Fibroblast of gingiva (primary cell): ENCODE measurements at regions not wholly inside any gene's neighbourhood (a gene's known extent, or its start where the extent isn't known, plus 50 kb on each side); places are given as distances from the start of the nearest gene placed in this dataset.

ENCODE experiments used
- DNase-seq: peaks from one replicate; pipeline ENCODE4 v3.0.0-alpha.2; 2011; ENCODE audit warnings: low read depth

GRCh38 chr3:13135811-13136321 lies 62.6 kb upstream of the IQSEC1 start:
- no peak for DNase-seq

DNA sequence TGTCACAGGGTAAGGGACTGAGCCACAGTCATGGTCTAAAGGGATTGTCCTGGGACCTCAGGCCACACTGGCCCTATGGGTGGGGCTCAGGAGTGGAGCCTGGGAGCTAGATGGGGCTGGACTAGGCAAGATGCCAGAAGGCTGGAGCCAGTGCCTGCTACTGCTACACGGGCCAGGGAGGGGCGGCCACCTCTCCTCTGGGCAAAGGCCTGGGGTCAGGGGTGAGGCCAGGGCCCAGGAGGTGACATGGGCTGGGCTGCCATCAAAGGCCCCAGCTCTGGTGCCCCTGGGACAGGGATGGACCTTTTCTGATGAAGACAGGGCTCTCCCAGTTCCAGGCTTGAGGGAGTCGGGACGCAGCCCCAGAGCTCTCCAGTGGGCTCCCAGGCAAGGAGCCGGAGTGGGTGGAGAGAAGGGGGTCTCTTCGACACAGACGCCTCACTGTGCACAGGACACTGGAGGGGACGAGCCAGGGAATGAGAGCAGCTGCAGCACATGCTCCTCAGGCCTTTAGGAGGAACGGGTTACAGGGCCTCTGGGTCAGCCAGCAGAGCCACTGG lies 62.1 kb upstream of the IQSEC1 start:
- DNase-seq, result no peak

- no peak for DNase-seq
Observed at GRCh38 chr3:13134879-13135206, 61.6 kb upstream of the IQSEC1 start.

DNA sequence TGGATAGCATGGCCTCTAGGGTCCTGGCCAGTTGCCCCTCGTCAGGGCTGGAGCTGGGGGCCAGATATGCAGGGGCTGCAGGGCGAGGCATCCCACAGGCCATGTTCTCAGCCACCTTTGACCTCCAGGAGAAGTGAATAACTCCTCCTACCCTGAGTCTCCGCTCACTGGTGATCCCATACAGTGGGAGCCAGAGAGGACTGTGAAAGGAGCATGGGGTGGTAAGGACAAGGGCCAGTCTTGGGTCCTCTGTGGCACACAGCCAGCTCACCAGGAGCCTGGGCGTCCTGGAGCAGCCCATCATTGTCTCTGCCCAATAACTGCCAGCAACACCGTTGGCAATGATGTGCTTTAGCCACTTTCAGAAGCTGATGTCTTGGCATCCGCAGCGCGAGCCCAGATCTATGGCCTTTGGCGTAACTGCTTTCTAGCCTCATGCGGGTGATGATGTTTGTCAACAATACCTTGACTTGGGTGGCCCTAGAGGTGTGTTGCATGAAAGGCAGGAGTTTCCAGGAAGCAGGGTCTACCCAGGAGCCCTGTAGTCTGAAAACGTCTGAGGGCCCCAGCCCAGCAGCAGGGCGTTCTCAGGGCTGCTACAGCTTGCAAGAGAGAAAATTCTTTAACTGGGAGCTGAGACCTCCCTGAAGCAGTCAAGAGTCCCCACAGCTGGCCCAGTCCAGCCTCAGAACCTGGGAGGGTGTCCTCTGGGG lies 61.1 kb upstream of the IQSEC1 start:
- DNase-seq, result no peak

GRCh38 chr3:13133471-13133981 lies 60.3 kb upstream of the IQSEC1 start:
- DNase-seq, result no peak

DNA sequence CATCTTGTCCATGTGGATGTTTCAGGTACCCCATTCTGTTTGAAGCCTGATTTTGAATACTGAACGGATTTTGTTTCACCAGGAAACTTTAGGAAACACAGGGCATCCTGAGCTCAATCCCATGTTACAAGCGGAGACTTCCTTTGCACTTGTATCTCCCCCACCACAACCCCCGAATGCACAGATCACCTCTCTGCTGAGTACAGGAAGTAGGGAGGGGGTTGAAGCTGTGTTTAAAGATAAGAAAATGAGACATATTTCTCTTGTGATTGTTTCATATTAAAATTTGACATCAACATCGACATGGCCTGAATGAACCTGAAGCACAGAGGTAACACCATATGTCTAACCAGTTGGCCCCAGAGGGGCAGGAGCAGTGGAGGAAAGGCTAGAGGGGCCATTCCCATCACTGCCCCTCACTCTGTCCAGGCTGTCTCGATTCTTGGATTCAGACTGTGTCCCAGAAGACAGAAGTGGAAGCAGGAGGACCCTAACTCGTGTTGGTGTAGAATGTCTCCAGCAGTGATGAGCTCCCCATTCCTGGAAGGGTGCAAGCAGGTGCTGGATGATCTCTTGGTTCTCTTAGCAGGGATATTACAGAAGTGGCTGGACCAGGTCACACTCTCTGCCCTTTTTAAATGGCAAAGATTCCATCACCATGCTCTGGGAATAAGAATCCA lies 59.6 kb upstream of the IQSEC1 start:
- DNase-seq, result no peak

DNA sequence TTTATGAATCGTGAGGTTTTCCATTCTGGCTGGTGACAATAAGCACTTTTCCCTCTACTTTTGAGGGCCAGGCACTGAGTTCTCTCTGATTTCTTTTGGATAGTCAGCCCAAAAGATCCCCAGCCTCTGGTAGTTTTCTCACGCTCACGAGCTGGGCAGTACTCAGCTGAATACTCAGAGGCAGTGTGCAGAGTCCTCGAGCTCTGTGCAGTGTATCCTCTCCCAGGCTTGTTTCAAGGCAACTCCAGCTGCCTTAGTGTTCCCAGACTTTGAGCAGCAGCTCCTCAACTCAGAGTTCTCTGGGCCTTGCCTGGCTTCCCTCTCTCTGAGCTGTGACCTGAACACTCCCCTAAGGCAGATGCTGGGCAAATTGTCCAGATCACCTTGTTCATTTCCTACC lies 59.1 kb upstream of the IQSEC1 start:
- DNase-seq, result no peak

DNA sequence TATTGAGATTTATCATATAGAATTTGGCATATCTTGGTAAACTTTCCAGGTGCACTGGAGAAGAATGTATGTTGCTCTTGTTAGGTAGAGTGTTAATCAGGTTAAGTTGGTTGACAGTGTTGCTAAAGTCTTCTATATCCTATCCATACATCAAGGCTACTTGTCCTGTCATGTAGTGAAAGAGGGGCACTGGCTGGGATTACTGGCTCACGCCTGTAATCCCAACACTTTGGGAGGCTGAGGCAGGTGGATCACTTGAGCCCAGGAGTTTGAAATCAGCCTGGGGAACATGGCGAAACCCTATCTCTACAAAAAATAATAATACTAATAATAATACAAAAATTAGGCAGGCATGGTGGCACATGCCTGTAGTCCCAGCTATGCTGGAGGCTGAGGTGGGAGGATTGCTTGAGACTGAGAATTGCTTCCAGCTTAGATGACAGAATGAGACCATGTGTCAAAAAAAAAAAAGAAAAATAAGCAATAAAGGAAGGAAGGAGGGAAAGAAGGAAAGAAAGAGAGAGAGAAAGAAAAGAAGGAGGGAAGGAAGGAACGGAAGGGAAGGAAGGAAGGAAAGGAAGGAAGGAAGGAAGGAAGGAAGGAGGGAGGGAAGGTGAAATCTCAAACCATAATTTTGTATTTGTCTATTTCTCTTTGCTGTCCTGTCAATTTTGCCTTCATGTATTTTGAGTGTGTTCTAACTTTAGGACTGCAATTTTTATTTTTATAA lies 57.4 kb upstream of the IQSEC1 start:
- no peak for DNase-seq

DNA sequence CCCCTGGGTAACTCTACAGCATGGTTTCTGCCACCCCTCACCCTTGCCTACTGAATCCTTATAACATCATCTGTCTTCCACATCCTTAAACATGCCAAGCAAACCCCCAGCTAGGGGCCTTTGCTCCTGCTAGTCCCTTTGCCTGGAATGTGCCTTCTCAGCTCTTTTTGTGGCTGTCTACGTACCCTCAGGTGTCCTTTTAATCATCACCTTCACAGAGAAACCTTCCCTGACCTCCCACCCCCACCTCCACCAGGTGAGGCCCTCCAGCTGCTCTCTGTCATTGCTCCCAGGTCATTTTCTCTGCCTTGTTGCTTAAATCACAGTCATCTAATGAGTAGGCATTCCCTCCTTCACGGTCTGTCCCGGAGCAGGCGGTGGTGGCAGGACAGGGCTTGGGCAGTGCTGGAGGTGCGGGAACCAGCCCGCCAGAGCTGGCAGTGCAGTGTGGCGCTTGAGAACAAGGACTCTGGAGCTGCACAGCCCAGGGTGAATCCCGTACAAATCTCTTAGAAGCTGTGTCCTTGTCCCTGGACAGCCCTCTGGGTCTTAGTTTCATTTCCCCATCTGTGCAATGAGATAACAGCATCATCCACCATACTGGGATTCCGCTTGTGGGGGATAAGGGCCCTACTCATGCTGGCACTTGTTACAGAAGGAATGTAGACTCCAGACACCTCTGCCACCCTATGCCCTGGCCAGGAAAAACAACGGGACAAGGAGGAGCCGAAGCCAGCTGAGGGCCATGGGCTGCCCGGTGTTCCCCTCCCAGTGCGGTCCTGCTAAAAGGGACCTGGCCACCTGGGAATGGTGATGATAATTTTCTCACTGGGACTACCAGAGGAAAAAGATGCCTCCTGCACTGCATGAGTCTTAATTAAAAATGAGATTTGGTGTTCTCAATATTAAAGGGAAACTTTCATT lies 52.1 kb upstream of the IQSEC1 start:
- no peak for DNase-seq

DNA sequence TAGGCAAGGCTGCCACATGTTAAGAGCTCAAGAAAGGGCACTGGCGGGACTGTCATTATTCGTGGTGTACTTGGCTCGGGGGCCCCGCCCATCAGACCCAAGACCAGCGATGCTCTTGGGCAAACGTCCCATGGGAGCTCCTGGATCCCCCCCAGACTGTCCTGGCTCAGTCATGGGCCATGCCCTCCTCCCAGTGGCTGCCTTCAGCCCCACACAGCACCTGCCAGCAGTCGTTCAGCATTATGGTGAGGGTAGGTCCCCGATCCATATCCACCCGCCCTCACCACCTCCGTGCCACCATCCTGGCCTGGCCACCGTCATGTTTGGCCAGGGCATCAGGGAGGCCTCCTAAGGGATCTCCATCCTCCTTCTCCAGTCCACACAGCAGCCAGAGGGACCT lies 51.4 kb upstream of the IQSEC1 start:
- DNase-seq, result no peak

GRCh38 chr3:13123765-13124164 lies 50.5 kb upstream of the IQSEC1 start:
- no peak for DNase-seq

DNA sequence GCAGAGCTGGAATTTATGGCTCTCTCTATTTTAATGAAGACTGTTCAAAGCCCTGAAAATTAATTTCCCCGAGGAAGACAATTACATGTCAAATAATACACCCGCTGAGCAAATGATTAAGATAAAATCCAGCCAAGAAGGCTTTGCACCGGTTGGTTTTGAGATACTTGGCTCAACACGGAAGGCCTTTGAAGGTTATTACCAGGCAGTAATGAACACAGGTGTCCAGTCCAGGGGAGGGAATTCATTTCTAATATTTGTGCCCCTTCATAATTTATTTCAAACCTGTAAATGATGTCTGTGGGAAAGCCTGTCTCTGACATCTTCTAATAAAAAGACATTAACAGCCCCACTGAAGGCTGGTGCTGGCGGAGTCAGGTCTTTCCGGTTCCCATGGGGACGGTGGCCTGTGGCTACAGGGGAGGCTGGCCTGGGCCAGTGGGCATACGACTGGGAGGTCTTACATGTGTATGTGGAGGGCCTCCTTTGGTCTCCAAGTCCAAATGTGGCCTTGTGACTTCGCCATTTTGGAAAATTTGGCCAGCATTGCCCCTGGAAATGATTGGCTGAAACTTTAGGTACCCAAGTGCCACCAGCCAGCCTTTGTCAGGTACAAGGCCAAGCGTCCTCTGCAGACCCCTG lies 49.9 kb upstream of the IQSEC1 start:
- DNase-seq, result no peak
